SH-SY5Y (cell line): ENCODE measurements at regions not wholly inside any gene's neighbourhood (a gene's known extent, or its start where the extent isn't known, plus 50 kb on each side); places are given as distances from the start of the nearest gene placed in this dataset.

Source experiments
- GATA2 ChIP-seq: IDR thresholded peaks from 2 replicates; pipeline ENCODE4 v1.6.1; 2011; ENCODE audit warnings: mild to moderate bottlenecking, low read depth, low read length
- GATA3 ChIP-seq: IDR thresholded peaks from 2 replicates; pipeline ENCODE4 v1.6.1; 2011; ENCODE audit warnings: low read depth, mild to moderate bottlenecking, low read length, moderate library complexity

- TF ChIP-seq GATA2 (no peak), GATA3 (no peak)
Measured at GRCh38 chr14:98371141-98371540, 900.9 kb downstream of the BCL11B start.
